ENCODE measurements at regions not wholly inside any gene's neighbourhood (a gene's known extent, or its start where the extent isn't known, plus 50 kb on each side); places are given as distances from the start of the nearest gene placed in this dataset.

DNA sequence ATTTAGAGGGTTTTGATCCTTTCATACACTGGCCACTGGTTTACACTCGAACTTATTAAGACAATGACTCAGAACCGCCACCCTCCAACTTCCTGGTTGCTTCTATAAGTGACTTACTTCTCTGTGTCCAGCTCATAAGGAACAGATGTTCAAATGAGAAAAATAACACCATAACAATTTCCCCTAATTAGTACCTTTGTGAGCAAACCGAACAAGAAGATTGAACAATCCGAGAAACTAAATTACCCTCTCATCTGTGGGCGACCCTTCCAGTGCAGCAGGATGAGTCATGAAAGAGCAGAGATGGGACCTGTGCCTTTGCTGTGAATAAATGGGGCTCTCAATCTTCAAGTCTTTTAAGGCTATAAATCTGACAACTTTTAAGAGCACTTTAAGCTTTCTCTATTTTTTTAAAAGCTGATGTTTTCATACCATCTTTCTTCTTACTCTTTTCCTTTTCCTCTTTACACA is 146.8 kb upstream of the RASSF8 start:
- ChIA-PET POLR2A (interaction anchor here (0.6 to 0.8 kb wide), 2 partner anchors 80 to 982 kb away, joined by 3 read pairs; no protein-coding TSS in a partner anchor), CTCF (ENCODE audit: unreplicated experiment) (no interaction called here)
- Histone ChIP-seq H3K4me1 (ENCODE audit: insufficient read depth, low read length, poor library complexity, severe bottlenecking) (no peaks in the 10 kb centered on the region), H3K4me2 (ENCODE audit: low read length) (no peak overlapping the region), H3K9me3 (ENCODE audit: low read length) (no peaks in the 10 kb centered on the region), H3K79me2 (ENCODE audit: insufficient read depth, low read depth, low read length) (no peaks in the 10 kb centered on the region), H3K4me3 (ENCODE audit: low read depth, low read length, poor library complexity, severe bottlenecking) (no peak overlapping the region), H3K36me3 (ENCODE audit: insufficient read depth, low read length) (no peaks in the 10 kb centered on the region), H2AFZ (ENCODE audit: low read length) (no peak overlapping the region), H4K20me1 (ENCODE audit: insufficient read depth, low read length) (no peaks in the 10 kb centered on the region), H3K27ac (ENCODE audit: low read depth, low read length, poor library complexity, severe bottlenecking) (no peak overlapping the region), H3K9me2 (ENCODE audit: insufficient read depth, low read length) (no peaks in the 10 kb centered on the region)
- TF ChIP-seq, protein P1, sequence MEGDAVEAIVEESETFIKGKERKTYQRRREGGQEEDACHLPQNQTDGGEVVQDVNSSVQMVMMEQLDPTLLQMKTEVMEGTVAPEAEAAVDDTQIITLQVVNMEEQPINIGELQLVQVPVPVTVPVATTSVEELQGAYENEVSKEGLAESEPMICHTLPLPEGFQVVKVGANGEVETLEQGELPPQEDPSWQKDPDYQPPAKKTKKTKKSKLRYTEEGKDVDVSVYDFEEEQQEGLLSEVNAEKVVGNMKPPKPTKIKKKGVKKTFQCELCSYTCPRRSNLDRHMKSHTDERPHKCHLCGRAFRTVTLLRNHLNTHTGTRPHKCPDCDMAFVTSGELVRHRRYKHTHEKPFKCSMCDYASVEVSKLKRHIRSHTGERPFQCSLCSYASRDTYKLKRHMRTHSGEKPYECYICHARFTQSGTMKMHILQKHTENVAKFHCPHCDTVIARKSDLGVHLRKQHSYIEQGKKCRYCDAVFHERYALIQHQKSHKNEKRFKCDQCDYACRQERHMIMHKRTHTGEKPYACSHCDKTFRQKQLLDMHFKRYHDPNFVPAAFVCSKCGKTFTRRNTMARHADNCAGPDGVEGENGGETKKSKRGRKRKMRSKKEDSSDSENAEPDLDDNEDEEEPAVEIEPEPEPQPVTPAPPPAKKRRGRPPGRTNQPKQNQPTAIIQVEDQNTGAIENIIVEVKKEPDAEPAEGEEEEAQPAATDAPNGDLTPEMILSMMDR (conservative IDR thresholded peaks at IDR 0.05; ENCODE audit: low read length) = no peak
- no peak for TF ChIP-seq EZH2phosphoT487 (IDR thresholded peaks at IDR 0.05; ENCODE audit: borderline replicate concordance, low read depth, low read length)
- intact Hi-C loops (cut with micrococcal nuclease; ENCODE audit: unreplicated experiment) = no loop called here
- BruUV-seq (replicated peaks) = no TSS peak
- DNase-seq (ENCODE audit: low spot score) = no peak

DNA sequence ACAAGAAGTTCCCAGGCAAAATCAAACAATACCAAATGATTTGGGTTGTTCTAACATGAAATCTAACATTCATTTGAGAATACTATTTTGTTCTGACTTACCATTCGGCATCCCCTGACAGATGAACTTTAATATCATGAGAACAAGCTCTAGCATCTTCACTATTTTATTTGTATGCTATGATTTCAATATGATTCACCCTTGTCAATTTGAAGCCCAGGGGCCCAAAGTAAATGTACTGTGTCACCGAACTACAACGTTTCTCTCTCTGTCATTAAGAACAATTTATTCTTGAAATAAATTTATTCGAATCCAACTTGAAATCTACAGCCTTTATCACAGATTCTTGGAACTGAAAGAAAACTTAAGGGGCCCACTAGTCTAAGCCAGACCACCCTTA is 146.2 kb upstream of the RASSF8 start:
- CTCF ChIA-PET (ENCODE audit: unreplicated experiment) = no interaction called here
- intact Hi-C loops (cut with micrococcal nuclease; ENCODE audit: unreplicated experiment) = no loop called here
- H3K27ac ChIP-seq (ENCODE audit: low read depth, low read length, poor library complexity, severe bottlenecking) = no peak overlapping the region
- H3K4me2 ChIP-seq (ENCODE audit: low read length) = no peak overlapping the region
- no peak overlapping the region for H2AFZ ChIP-seq (ENCODE audit: low read length)
- H3K79me2 ChIP-seq (ENCODE audit: insufficient read depth, low read depth, low read length) = no peaks in the 10 kb centered on the region
- POLR2A ChIA-PET = interaction anchor here (0.8 kb wide), 1 partner anchor 81 kb away, joined by 3 read pairs; no protein-coding TSS in a partner anchor
- H4K20me1 ChIP-seq (ENCODE audit: insufficient read depth, low read length) = no peaks in the 10 kb centered on the region
- H3K36me3 ChIP-seq (ENCODE audit: insufficient read depth, low read length) = no peaks in the 10 kb centered on the region
- no peaks in the 10 kb centered on the region for H3K4me1 ChIP-seq (ENCODE audit: insufficient read depth, low read length, poor library complexity, severe bottlenecking)
- no peaks in the 10 kb centered on the region for H3K9me2 ChIP-seq (ENCODE audit: insufficient read depth, low read length)
- BruUV-seq (replicated peaks) = no TSS peak
- no peak for DNase-seq (ENCODE audit: low spot score)
- no peak for TF ChIP-seq EZH2phosphoT487 (IDR thresholded peaks at IDR 0.05; ENCODE audit: borderline replicate concordance, low read depth, low read length)
- TF ChIP-seq, protein P1 (conservative IDR thresholded peaks at IDR 0.05; ENCODE audit: low read length) = no peak
- H3K9me3 ChIP-seq (ENCODE audit: low read length) = no peaks in the 10 kb centered on the region
- no peak overlapping the region for H3K4me3 ChIP-seq (ENCODE audit: low read depth, low read length, poor library complexity, severe bottlenecking)

DNA sequence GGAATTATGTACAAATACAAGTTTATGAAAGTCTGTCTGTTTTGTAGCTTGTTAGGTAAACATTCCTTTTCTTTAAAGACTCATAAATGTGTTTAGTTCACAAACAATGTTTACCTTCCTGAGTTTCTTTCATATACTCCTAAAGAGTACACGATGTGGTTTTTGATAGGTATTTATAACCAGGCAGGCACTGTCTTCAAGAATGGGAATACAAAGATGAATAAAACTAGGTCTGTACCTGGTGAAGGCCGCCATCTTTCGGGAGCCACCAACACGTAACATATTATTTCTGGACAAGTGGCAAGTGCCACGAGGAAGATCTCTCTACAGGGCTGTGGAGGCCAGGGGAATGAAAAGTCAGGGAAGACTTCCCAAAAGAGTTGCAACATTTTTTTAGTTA is 144.6 kb upstream of the RASSF8 start:
- no peaks in the 10 kb centered on the region for H3K9me2 ChIP-seq (ENCODE audit: insufficient read depth, low read length)
- intact Hi-C loops (cut with micrococcal nuclease; ENCODE audit: unreplicated experiment) = no loop called here
- TF ChIP-seq, protein P1 (conservative IDR thresholded peaks at IDR 0.05; ENCODE audit: low read length) = no peak
- TF ChIP-seq EZH2phosphoT487 (IDR thresholded peaks at IDR 0.05; ENCODE audit: borderline replicate concordance, low read depth, low read length) = no peak
- no peak overlapping the region for H2AFZ ChIP-seq (ENCODE audit: low read length)
- CTCF ChIA-PET (ENCODE audit: unreplicated experiment) = no interaction called here
- no peak overlapping the region for H3K27ac ChIP-seq (ENCODE audit: low read depth, low read length, poor library complexity, severe bottlenecking)
- no peak overlapping the region for H3K4me2 ChIP-seq (ENCODE audit: low read length)
- no peaks in the 10 kb centered on the region for H4K20me1 ChIP-seq (ENCODE audit: insufficient read depth, low read length)
- no peak for DNase-seq (ENCODE audit: low spot score)
- no peaks in the 10 kb centered on the region for H3K36me3 ChIP-seq (ENCODE audit: insufficient read depth, low read length)
- no peaks in the 10 kb centered on the region for H3K9me3 ChIP-seq (ENCODE audit: low read length)
- POLR2A ChIA-PET = no interaction called here
- no peak overlapping the region for H3K4me3 ChIP-seq (ENCODE audit: low read depth, low read length, poor library complexity, severe bottlenecking)
- BruUV-seq (replicated peaks) = no TSS peak
- H3K4me1 ChIP-seq (ENCODE audit: insufficient read depth, low read length, poor library complexity, severe bottlenecking) = no peaks in the 10 kb centered on the region
- no peaks in the 10 kb centered on the region for H3K79me2 ChIP-seq (ENCODE audit: insufficient read depth, low read depth, low read length)
